HepG2 (cell line): ENCODE measurements at regions not wholly inside any gene's neighbourhood (a gene's known extent, or its start where the extent isn't known, plus 50 kb on each side); places are given as distances from the start of the nearest gene placed in this dataset.
A peak's percentile ranks its signal among the peaks of the same experiment; 100 is the strongest.

Source experiments
- ATAC-seq: fragments of 200-7000 bp; cut with Tn5 transposase; 3 replicates; pipeline ENCODE4 v1.9.1; 2020; ENCODE audit warnings: mild to moderate bottlenecking, moderate library complexity
- BruUV-seq: library from RNA; stranded (reverse); fragments of 400-500 nt; replicated peaks from 2 replicates; lab custom pipeline; 2021; lab: Mats Ljungman, UMichigan
- CTCF ChIA-PET: fragments of 300-600 bp; formaldehyde crosslinking; extraction: SDS; loops from one replicate; lab custom pipeline; 2021; ENCODE audit warnings: low total read pairs, inconsistent platforms, low intra/inter-chr PET ratio; lab: Yijun Ruan, JAX
- POLR2A ChIA-PET: fragments of 350-600 bp; sonication (Branson Sonifier 250); formaldehyde crosslinking; loops from one replicate; lab custom pipeline; 2020; ENCODE audit warnings: antibody characterized with exemption, inconsistent platforms; lab: Yijun Ruan, JAX
- DNase-seq: peaks from one replicate; pipeline ENCODE4 v3.0.0-alpha.2; 2015; ENCODE audit warnings: low spot score
- FAIRE-seq: peaks from 3 replicates; lab custom pipeline; 2011; peaks lifted over from hg19 to GRCh38; lab: Jason Lieb, UNC
- H2AFZ ChIP-seq: one replicate; pipeline ENCODE4 v1.6.1; 2011; ENCODE audit warnings: low read length, inconsistent platforms
- H3K27ac ChIP-seq: fragments of 300-600 bp; 3 replicates; pipeline ENCODE4 v1.8.0; 2011; ENCODE audit warnings: mixed run types, mild to moderate bottlenecking, mixed read lengths, low read length, inconsistent platforms; ENCODE audit not compliant: insufficient read depth; ENCODE audit errors: extremely low read length
- H3K27me3 ChIP-seq, 2 experiments: fragments of 200-600 bp in 1 of 2; 2 replicates in 1 of 2; 3 replicates in 1 of 2; pipeline versions ENCODE4 v1.6.0 to v1.8.0; 2011; ENCODE audit warnings: low read length in 2 of 2, mild to moderate bottlenecking in 2 of 2, moderate library complexity in 2 of 2, inconsistent platforms in 1 of 2; ENCODE audit not compliant: insufficient read depth in 2 of 2, control insufficient read depth in 1 of 2
- H3K36me3 ChIP-seq, 2 experiments: fragments of 200-600 bp in 1 of 2; replicated peaks in 1 of 2; 2 replicates in 1 of 2; 3 replicates in 1 of 2; pipeline versions ENCODE4 v1.5.1 to v1.8.0; 2011; ENCODE audit warnings: low read length in 2 of 2, inconsistent platforms in 1 of 2; ENCODE audit not compliant: insufficient read depth in 2 of 2, control insufficient read depth in 1 of 2
- H3K4me1 ChIP-seq: 2 replicates; pipeline ENCODE4 v1.5.1; 2012; ENCODE audit warnings: low read length, inconsistent platforms; ENCODE audit not compliant: insufficient read depth
- H3K4me2 ChIP-seq: 2 replicates; pipeline ENCODE4 v1.6.0; 2011; ENCODE audit warnings: low read depth, low read length, inconsistent platforms
- H3K4me3 ChIP-seq, 3 experiments: fragments of 200-600 bp in 1 of 3; sonication (generic), shearing (Covaris generic) in 1 of 3; replicated peaks in 1 of 3; 2 replicates each; pipeline ENCODE4 v1.5.1; 2011 to 2016; ENCODE audit warnings: low read length in 3 of 3, inconsistent platforms in 2 of 3, low read depth in 2 of 3, mild to moderate bottlenecking in 2 of 3, control low read depth in 1 of 3, mixed read lengths in 1 of 3; ENCODE audit not compliant: insufficient read depth in 1 of 3
- H3K79me2 ChIP-seq: one replicate; pipeline ENCODE4 v1.6.1; 2011; ENCODE audit warnings: low read length, inconsistent platforms; ENCODE audit not compliant: insufficient read depth
- H3K9ac ChIP-seq: 2 replicates; pipeline ENCODE4 v1.6.0; 2011; ENCODE audit warnings: mild to moderate bottlenecking, low read depth, low read length, inconsistent platforms; ENCODE audit not compliant: insufficient read depth
- H3K9me3 ChIP-seq: 2 replicates; pipeline ENCODE4 v1.5.1; 2012; ENCODE audit warnings: mild to moderate bottlenecking, low read length
- H4K20me1 ChIP-seq: 2 replicates; pipeline ENCODE4 v1.6.0; 2011; ENCODE audit warnings: inconsistent platforms, mild to moderate bottlenecking, low read length, moderate library complexity; ENCODE audit not compliant: insufficient read depth
- ETV5 ChIP-seq: IDR thresholded peaks from 2 replicates; pipeline ENCODE4 v1.6.1; 2018; ENCODE audit warnings: missing biosample characterization, missing genetic modification reagents, inconsistent platforms, borderline replicate concordance
- GATAD2A ChIP-seq: IDR thresholded peaks from 2 replicates; pipeline ENCODE4 v1.6.1; 2016
- IKZF5 ChIP-seq: IDR thresholded peaks from 2 replicates; pipeline ENCODE4 v1.6.1; 2018; ENCODE audit warnings: missing genetic modification reagents, mild to moderate bottlenecking, missing compliant biosample characterization
- KDM2A ChIP-seq: sonication (generic); formaldehyde crosslinking; IDR thresholded peaks from 2 replicates; pipeline ENCODE4 v1.4.0; 2020; ENCODE audit warnings: low read depth, missing genetic modification reagents, borderline replicate concordance
- PATZ1 ChIP-seq: sonication (generic); formaldehyde crosslinking; IDR thresholded peaks from 2 replicates; pipeline ENCODE4 v1.4.0; 2020; ENCODE audit warnings: missing genetic modification reagents
- PHF8 ChIP-seq: sonication (generic); formaldehyde crosslinking; IDR thresholded peaks from 2 replicates; pipeline ENCODE4 v1.5.0; 2020; ENCODE audit warnings: missing genetic modification reagents
- RARA ChIP-seq: IDR thresholded peaks from 2 replicates; pipeline ENCODE4 v1.6.1; 2016; ENCODE audit warnings: missing genetic modification reagents, missing compliant biosample characterization
- RXRA ChIP-seq: sonication (generic); formaldehyde crosslinking; IDR thresholded peaks from 2 replicates; pipeline ENCODE4 v1.5.1; 2020; ENCODE audit warnings: missing genetic modification reagents
- SPEN ChIP-seq: sonication (generic); formaldehyde crosslinking; IDR thresholded peaks from 2 replicates; pipeline ENCODE4 v1.5.1; 2020; ENCODE audit warnings: low read depth, mild to moderate bottlenecking, missing genetic modification reagents
- ZBTB43 ChIP-seq: sonication (generic); formaldehyde crosslinking; conservative IDR thresholded peaks from 2 replicates; pipeline ENCODE4 v1.4.0; 2020; ENCODE audit warnings: missing genetic modification reagents
- ZFP1 ChIP-seq: IDR thresholded peaks from 2 replicates; pipeline ENCODE4 v1.6.1; 2016
- ZFX ChIP-seq: sonication (generic); formaldehyde crosslinking; IDR thresholded peaks from 2 replicates; pipeline ENCODE4 v1.4.0; 2020; ENCODE audit warnings: mild to moderate bottlenecking, low read depth, missing genetic modification reagents, moderate library complexity
- ZNF263 ChIP-seq: sonication (generic); formaldehyde crosslinking; IDR thresholded peaks from 2 replicates; pipeline ENCODE4 v1.4.0; 2020; ENCODE audit warnings: missing genetic modification reagents
- ZNF710 ChIP-seq: sonication (generic); formaldehyde crosslinking; IDR thresholded peaks from 2 replicates; pipeline ENCODE4 v1.5.0; 2020; ENCODE audit warnings: mild to moderate bottlenecking, missing genetic modification reagents, borderline replicate concordance
- WGBS: methylation state at CpG from one replicate; pipeline ENCODE4 v1.1.6; 2017; ENCODE audit warnings: low lambda C conversion rate; 5-methylcytosine and 5-hydroxymethylcytosine counted together
- in situ Hi-C: cut with HindIII; loops from 2 replicates; pipeline ENCODE4 v1.10.0; 2017; ENCODE audit warnings: low pct_unique_long_range_greater_than_20kb; ENCODE audit not compliant: extremely low pct_ligation_motif_present
- intact Hi-C: fragments of 100-400 bp; cut with micrococcal nuclease; formaldehyde crosslinking; loops from one replicate; pipeline ENCODE4 v1.10.0; 2022; ENCODE audit not compliant: unreplicated experiment

- Histone ChIP-seq H3K27ac (peak overlapping the region; percentile 25), H3K27me3 (peaks cover 0 to 14% of the 10 kb centered on the region in 2 experiments; a peak in 2 of 5 replicates), H4K20me1 (no peaks in the 10 kb centered on the region), H3K9ac (peak overlapping the region; percentile 10; the same call in 1 of the 2 replicates), H3K4me2 (peak overlapping the region; percentile 76), H3K9me3 (no peaks in the 10 kb centered on the region), H3K79me2 (no peaks in the 10 kb centered on the region), H2AFZ (no peak overlapping the region), H3K36me3 (no peaks in the 10 kb centered on the region), H3K4me1 (peaks cover 54% of the 10 kb centered on the region), H3K4me3 (peak overlapping the region; percentile 22 to 57 (median 23); a peak in 4 of 6 replicates)
- WGBS: 1% methylated on average over 12 of the region's 12 CpGs
- ChIA-PET POLR2A (no interaction called here), CTCF (no interaction called here)
- FAIRE-seq (peak; percentile 37), DNase-seq (peak; percentile 38), ATAC-seq (peak; percentile 41)
- in situ Hi-C loops: loop anchor here (25.0 kb wide), 1 partner anchor 570 kb away; no protein-coding TSS in a partner anchor
- intact Hi-C loops: loop anchor here (5.0 kb wide), 1 partner anchor 580 kb away; no protein-coding TSS in a partner anchor
- no TSS peak for BruUV-seq
- TF ChIP-seq ZNF710: peak; percentile 98
- no peak; the same call in 1 of the 2 replicates for TF ChIP-seq ETV5
- peak; percentile 30; the same call in 1 of the 2 replicates for TF ChIP-seq PATZ1 (CRISPR knock-in tag)
- TF ChIP-seq PHF8 (CRISPR knock-in tag): peak; percentile 25; the same call in 1 of the 2 replicates
- TF ChIP-seq GATAD2A (CRISPR knock-in tag): peak; percentile 21; the same call in 1 of the 2 replicates
- TF ChIP-seq KDM2A (CRISPR knock-in tag): peak; percentile 68
- peak; percentile 14; the same call in 1 of the 2 replicates for TF ChIP-seq IKZF5 (CRISPR knock-in tag)
- no peak for TF ChIP-seq ZFP1 (CRISPR knock-in tag)
- peak; percentile 49; the same call in 1 of the 2 replicates for TF ChIP-seq ZFX (CRISPR knock-in tag)
- TF ChIP-seq ZNF263: peak; percentile 65; the same call in 1 of the 2 replicates
- 0 out of 2 replicates have a peak, but pooled peaks have one; percentile 30 for TF ChIP-seq ZBTB43 (CRISPR knock-in tag)
- peak; percentile 59 for TF ChIP-seq RARA (CRISPR knock-in tag)
- TF ChIP-seq RXRA: peak; percentile 47; the same call in 1 of the 2 replicates
- TF ChIP-seq SPEN: 0 out of 2 replicates have a peak, but pooled peaks have one; percentile 27
These were observed 62.8 kb upstream of the MYL10 start for GRCh38 chr7:101691822-101692384.
